ENCODE measurements at regions not wholly inside any gene's neighbourhood (a gene's known extent, or its start where the extent isn't known, plus 50 kb on each side); places are given as distances from the start of the nearest gene placed in this dataset.
"Not testable (repeated sequence)": the region's sequence is repeated elsewhere in the genome, so short reads cannot be mapped to it uniquely, and the experiment has no call there.

GRCh38 chr3:137642831-137643230 is 121.3 kb upstream of the SOX14 start:
- ATAC-seq (replicated peaks in 6 of 8), result peak in 7 of 8 experiments; percentile 21 to 95 (median 90)

GRCh38 chr3:137647179-137647578 is 116.9 kb upstream of the SOX14 start:
- in situ Hi-C loops (cut with MboI; ENCODE audit: low pct_unique_long_range_greater_than_20kb in 2 of 9, low sequenced_read_pairs in 9 of 9, unreplicated experiment in 9 of 9), result no loop called here
- Histone ChIP-seq H3K4me1 (replicated peaks in 1 of 2) (peaks cover 20 to 21% of the 10 kb centered on the region in 2 donors), H3K27ac (no peak overlapping the region), H3K4me3 (no peak overlapping the region)
- 0 to 60% (median 22%) methylated on average over 1 to 5 of the region's 5 CpGs; no CpG with 5 or more reads in 4 of the 10 experiments for whole genome bisulfite sequencing, 10 experiments
- ATAC-seq (replicated peaks in 6 of 8), result peak in 7 of 8 experiments; percentile 19 to 51 (median 36)

More at GRCh38 chr3:137642831-137643230, 121.3 kb upstream of the SOX14 start:
- Histone ChIP-seq H3K4me3 (no peak overlapping the region), H3K4me1 (replicated peaks in 1 of 2) (peaks cover 20 to 25% of the 10 kb centered on the region in 2 donors), H3K27ac (no peak overlapping the region)
- 0 to 45% (median 20%) methylated on average over 1 to 8 of the region's 10 CpGs; no CpG with 5 or more reads in 1 of the 10 experiments for WGBS, 10 experiments
- in situ Hi-C loops (cut with MboI; ENCODE audit: low pct_unique_long_range_greater_than_20kb in 2 of 9, low sequenced_read_pairs in 9 of 9, unreplicated experiment in 9 of 9), result no loop called here

DNA sequence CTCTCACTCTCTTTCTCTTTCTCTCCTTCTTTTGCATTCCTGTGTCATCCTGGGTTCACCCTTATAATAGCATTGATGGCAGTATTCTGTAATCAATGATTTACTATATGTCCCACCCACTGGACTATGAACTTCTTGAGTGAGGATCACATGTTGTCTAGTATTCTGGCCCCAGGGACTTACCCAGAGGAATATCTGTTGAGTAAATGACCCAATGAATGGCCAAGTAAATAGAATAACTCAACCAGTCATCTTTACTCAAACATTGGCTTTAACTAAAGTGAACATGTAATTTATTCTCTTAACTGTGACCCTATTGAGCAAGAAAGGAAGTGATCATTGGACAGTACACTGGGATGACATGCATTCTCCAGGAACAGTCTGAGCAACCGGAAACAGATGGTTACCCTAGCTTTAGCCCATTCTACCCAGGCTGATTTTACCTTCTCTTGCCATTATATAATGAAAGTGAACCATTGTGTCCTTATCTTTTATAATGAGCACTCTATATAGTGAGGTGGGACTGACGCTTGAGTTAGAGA is 94.5 kb upstream of the SOX14 start:
- in situ Hi-C loops (cut with MboI; ENCODE audit: low pct_unique_long_range_greater_than_20kb in 2 of 9, low sequenced_read_pairs in 9 of 9, unreplicated experiment in 9 of 9), result no loop called here
- no peak overlapping the region for H3K27ac ChIP-seq
- no peak overlapping the region for H3K4me3 ChIP-seq
- no peaks in the 10 kb centered on the region for H3K4me1 ChIP-seq (replicated peaks in 1 of 2)
- 0 to 100% (median 83%) methylated on average over 1 to 2 of the region's 2 CpGs; no CpG with 5 or more reads in 3 of the 10 experiments for WGBS, 10 experiments
- no peak for ATAC-seq (replicated peaks in 6 of 8)

- no peaks in the 10 kb centered on the region for H3K4me1 ChIP-seq (replicated peaks in 1 of 2)
- peak in 6 of 8 experiments; percentile 28 to 66 (median 46) for ATAC-seq (replicated peaks in 6 of 8)
- 0 to 85% (median 51%) methylated on average over 1 to 4 of the region's 4 CpGs; no CpG with 5 or more reads in 2 of the 10 experiments for WGBS, 10 experiments
These were observed 76.8 kb upstream of the SOX14 start for GRCh38 chr3:137687181-137687879.

GRCh38 chr3:137692803-137693431 is 71.2 kb upstream of the SOX14 start:
- ATAC-seq (replicated peaks in 6 of 8), result peak in 6 of 8 experiments; percentile 16 to 93 (median 70)
- in situ Hi-C loops (cut with MboI; ENCODE audit: low pct_unique_long_range_greater_than_20kb in 2 of 9, low sequenced_read_pairs in 9 of 9, unreplicated experiment in 9 of 9), result loop anchor here in 2 of 9 experiments (25.0 kb wide), 1 partner anchor 581 kb away; no protein-coding TSS in a partner anchor
- peaks cover 4 to 19% of the 10 kb centered on the region in 2 donors for H3K4me1 ChIP-seq (replicated peaks in 1 of 2)
- H3K4me3 ChIP-seq, result no peak overlapping the region
- WGBS, 10 experiments, result 0 to 43% (median 0%) methylated on average over 1 to 3 of the region's 6 CpGs; no CpG with 5 or more reads in 3 of the 10 experiments
- no peak overlapping the region for H3K27ac ChIP-seq

More at GRCh38 chr3:137687181-137687879, 76.8 kb upstream of the SOX14 start:
- in situ Hi-C loops (cut with MboI; ENCODE audit: low pct_unique_long_range_greater_than_20kb in 2 of 9, low sequenced_read_pairs in 9 of 9, unreplicated experiment in 9 of 9), result loop anchor here in 2 of 9 experiments (25.0 kb wide), 1 partner anchor 575 kb away; no protein-coding TSS in a partner anchor
- no peak overlapping the region for H3K27ac ChIP-seq
- no peak overlapping the region for H3K4me3 ChIP-seq

GRCh38 chr3:137693791-137694190 is 70.3 kb upstream of the SOX14 start:
- in situ Hi-C loops (cut with MboI; ENCODE audit: low pct_unique_long_range_greater_than_20kb in 2 of 9, low sequenced_read_pairs in 9 of 9, unreplicated experiment in 9 of 9), result loop anchor here in 2 of 9 experiments (25.0 kb wide), 1 partner anchor 581 kb away; no protein-coding TSS in a partner anchor
- Histone ChIP-seq H3K4me1 (replicated peaks in 1 of 2) (peaks cover 4 to 19% of the 10 kb centered on the region in 2 donors), H3K27ac (no peak overlapping the region), H3K4me3 (no peak overlapping the region)
- WGBS, 10 experiments, result 0 to 100% (median 56%) methylated on average over 1 to 2 of the region's 2 CpGs; no CpG with 5 or more reads in 1 of the 10 experiments
- ATAC-seq (replicated peaks in 6 of 8), result peak in 2 of 8 experiments; percentile 10 to 65

DNA sequence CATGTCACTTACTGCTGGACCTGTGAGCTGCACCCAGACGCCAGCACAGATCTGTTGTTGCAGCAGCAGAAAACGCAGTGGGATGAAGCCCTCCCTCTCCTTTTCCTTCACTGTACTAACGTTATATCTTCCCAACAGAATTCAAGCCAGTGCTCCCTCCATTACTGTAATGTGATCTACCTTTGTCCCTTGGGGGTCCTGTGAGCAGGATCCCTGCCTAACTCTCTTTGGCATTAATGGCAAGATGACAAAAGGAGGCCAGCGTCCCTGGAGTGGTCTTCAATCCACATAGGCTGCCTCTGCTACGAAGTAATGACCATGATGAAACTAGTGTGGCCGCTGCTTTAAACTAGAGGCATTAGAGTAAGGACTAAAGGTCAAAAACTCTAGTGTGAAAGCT is 69.3 kb upstream of the SOX14 start:
- no peak for ATAC-seq (replicated peaks in 6 of 8)
- in situ Hi-C loops (cut with MboI; ENCODE audit: low pct_unique_long_range_greater_than_20kb in 2 of 9, low sequenced_read_pairs in 9 of 9, unreplicated experiment in 9 of 9), result loop anchor here in 2 of 9 experiments (25.0 kb wide), 1 partner anchor 583 kb away; no protein-coding TSS in a partner anchor

DNA sequence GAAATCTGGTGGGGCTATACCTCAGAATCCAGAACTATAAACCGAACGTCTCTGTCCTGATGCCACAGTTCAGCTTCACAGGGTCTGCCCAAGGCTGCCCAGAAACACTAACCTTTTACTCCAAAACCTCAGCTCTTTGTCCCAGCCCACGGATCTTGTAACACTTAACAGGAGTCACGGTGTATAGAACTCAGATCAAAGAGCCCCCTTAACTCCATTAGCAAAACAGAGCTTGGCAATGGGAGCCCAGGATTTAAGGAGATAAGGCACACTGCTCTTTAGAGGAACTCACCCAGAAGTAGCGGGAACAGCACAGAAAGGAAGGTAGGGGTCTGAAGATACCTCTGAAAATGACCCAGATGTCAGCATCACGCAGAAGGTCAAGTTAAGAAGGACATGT is 68.8 kb upstream of the SOX14 start:
- H3K4me1 ChIP-seq (replicated peaks in 1 of 2), result peaks cover 4 to 19% of the 10 kb centered on the region in 2 donors
- no peak overlapping the region for H3K27ac ChIP-seq
- in situ Hi-C loops (cut with MboI; ENCODE audit: low pct_unique_long_range_greater_than_20kb in 2 of 9, low sequenced_read_pairs in 9 of 9, unreplicated experiment in 9 of 9), result loop anchor here in 2 of 9 experiments (25.0 kb wide), 1 partner anchor 583 kb away; no protein-coding TSS in a partner anchor
- no peak overlapping the region for H3K4me3 ChIP-seq
- WGBS, 10 experiments, result 9 to 100% (median 93%) methylated on average over 1 to 6 of the region's 6 CpGs; no CpG with 5 or more reads in 3 of the 10 experiments
- ATAC-seq (replicated peaks in 6 of 8), result no peak

More for the DNA sequence above, 69.3 kb upstream of the SOX14 start:
- Histone ChIP-seq H3K27ac (no peak overlapping the region), H3K4me1 (replicated peaks in 1 of 2) (peaks cover 4 to 19% of the 10 kb centered on the region in 2 donors), H3K4me3 (no peak overlapping the region)
- 4 to 100% (median 68%) methylated on average over 1 to 5 of the region's 6 CpGs for WGBS, 10 experiments

DNA sequence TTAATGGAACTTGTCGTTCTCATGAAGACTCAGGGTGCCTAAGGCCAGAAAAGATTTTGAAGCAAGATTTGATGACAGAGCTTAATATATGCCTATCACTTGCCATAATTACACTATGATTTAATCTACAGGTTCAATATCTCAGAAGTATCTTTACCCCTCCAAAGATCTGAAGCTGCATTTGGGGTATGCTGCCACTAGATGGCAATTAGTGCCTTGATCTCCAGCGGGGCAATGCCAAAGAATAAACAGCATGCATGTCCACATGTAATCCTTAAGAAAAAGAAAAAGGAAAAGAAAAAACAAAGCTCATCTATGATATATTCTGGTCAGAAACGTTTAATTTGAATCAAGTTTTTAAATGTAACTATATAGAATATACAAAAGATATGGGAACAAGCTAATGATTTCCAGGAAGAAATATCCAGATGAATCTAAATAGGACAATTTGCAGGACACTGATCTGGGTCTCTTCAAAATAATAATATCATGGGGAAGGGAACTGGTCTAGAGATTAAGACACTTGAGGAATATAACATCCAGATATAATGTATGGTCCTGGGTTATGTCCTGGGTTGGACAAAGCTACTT is 55.0 kb upstream of the SOX14 start:
- WGBS, 10 experiments, result 0 to 34% (median 5%) methylated on average over 1 to 3 of the region's 3 CpGs
- H3K27ac ChIP-seq, result no peak overlapping the region
- ATAC-seq (replicated peaks in 6 of 8), result peak in 2 of 8 experiments; percentile 46 to 71
- H3K4me3 ChIP-seq, result no peak overlapping the region
- in situ Hi-C loops (cut with MboI; ENCODE audit: low pct_unique_long_range_greater_than_20kb in 2 of 9, low sequenced_read_pairs in 9 of 9, unreplicated experiment in 9 of 9), result loop anchor here in 3 of 9 experiments (25.0 kb wide), 1 partner anchor 228 kb away; no protein-coding TSS in a partner anchor
- no peaks in the 10 kb centered on the region for H3K4me1 ChIP-seq (replicated peaks in 1 of 2)

DNA sequence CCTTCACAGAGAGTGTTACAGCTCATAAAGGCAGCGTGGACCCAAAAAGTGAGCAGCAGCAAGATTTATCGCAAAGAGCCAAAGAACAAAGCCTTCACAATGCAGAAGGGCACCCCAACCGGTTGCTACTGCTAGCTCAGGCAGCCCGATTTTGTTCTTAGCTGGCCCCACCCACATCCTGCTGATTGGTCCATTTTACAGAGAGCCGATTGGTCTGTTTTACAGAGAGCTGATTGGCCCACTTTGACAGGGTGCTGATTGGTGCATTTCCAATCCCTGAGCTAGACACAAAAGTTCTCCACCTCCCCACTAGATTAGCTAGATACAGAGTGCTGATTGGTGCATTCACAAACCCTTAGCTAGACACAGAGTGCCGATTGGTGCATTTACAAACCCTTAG is 50.1 kb upstream of the SOX14 start:
- 40 to 100% (median 74%) methylated on average over 1 to 6 of the region's 6 CpGs; no CpG with 5 or more reads in 2 of the 10 experiments for WGBS, 10 experiments
- in situ Hi-C loops (cut with MboI; ENCODE audit: low pct_unique_long_range_greater_than_20kb in 2 of 9, low sequenced_read_pairs in 9 of 9, unreplicated experiment in 9 of 9), result loop anchor here in 3 of 9 experiments (25.0 kb wide), 1 partner anchor 223 kb away; no protein-coding TSS in a partner anchor
- H3K27ac ChIP-seq; H3K4me1 ChIP-seq (replicated peaks in 1 of 2); H3K4me3 ChIP-seq; ATAC-seq (replicated peaks in 6 of 8): not testable (repeated sequence)

All from motor neuron (in vitro differentiated cells).